ENCODE measurements at regions not wholly inside any gene's neighbourhood (a gene's known extent, or its start where the extent isn't known, plus 50 kb on each side); places are given as distances from the start of the nearest gene placed in this dataset.
"Not testable (repeated sequence)": the region's sequence is repeated elsewhere in the genome, so short reads cannot be mapped to it uniquely, and the experiment has no call there.

GRCh38 chr3:82618594-82618993 is 857.1 kb upstream of the GBE1 start:
- DNase-seq (ENCODE audit: low read depth): no peak

DNA sequence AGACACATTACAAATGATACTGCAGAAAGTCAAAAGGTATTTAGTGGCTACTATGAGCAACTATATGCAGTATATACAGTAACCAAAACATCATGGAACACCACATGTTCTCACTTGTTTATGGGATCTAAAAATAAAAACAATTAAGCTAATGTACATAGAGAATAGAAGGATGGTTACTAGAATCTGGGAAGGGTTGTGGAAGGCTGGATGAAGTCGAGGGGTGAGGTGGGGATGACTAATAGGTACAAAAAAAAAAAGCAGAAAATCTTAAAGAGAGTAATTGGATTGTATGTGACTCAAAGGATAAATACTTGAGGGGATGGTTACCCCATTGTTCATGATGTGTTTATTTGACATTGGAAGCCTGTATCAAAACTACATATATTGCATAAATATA is 848.8 kb upstream of the GBE1 start:
- DNase-seq (ENCODE audit: low read depth): no peak

- DNase-seq (ENCODE audit: low read depth): no peak
Observed at GRCh38 chr3:82607391-82607790, 845.9 kb upstream of the GBE1 start.

- no peak for DNase-seq (ENCODE audit: low read depth)
Observed at GRCh38 chr3:82596805-82597204, 835.4 kb upstream of the GBE1 start.

DNA sequence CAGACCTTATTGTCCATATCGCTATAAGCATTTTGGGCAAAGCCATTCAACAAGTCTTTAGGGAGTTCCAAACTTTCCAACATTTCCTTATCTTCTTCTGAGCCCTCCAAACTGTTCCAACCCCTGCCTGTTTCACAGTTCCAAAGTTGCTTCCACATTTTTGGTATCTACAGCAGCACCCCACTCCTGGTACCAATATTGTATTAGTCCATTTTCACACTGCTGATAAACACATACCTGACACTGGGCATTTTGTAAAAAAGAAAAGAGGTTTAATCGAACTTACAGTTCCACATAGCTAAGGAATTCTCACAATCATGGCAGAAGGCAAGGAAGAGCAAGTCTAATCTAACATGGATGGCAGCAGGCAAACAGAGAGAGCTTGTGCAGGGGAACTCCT is 834.1 kb upstream of the GBE1 start:
- no peak for DNase-seq (ENCODE audit: low read depth)

DNA sequence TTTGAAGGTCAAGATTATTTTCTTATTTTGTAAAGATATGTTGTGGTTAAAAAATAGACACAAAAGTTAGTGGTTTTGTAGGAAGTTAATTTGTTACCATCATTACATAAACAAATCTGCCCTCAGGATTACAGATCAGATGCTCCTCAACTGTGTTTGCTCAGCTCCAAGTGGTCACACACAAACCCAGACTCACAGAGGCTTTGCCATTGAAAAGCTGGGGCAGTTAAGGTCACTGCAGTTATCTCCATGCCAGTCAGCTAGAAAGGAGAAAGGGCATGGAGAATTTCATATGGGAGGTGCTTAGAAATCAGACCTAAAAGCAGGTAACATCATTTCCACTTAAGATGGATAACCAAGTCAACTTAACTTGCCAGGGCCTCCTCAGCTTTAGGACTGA is 825.7 kb upstream of the GBE1 start:
- DNase-seq (ENCODE audit: low read depth): no peak

GRCh38 chr3:82586414-82586813 is 825.0 kb upstream of the GBE1 start:
- no peak for DNase-seq (ENCODE audit: low read depth)

DNA sequence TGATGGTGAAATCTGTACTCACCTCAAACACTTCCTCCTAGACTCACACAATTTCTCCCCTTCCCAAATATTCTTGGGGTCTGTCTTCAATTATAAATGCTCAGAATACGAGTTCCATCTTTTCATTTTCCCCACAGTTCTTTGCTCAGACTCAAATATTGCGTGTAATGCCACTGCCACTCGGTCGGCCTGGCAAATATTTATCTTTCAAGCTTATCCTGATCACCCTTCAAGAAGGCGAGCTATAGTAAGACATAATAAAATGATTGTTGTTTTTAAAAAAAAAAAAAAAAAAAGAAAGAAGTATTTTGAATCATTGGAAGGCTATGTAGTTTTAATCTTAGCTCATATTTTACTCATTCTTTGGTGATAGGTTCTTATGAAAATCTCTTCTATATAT is 824.6 kb upstream of the GBE1 start:
- DNase-seq (ENCODE audit: low read depth): not testable (repeated sequence)

DNA sequence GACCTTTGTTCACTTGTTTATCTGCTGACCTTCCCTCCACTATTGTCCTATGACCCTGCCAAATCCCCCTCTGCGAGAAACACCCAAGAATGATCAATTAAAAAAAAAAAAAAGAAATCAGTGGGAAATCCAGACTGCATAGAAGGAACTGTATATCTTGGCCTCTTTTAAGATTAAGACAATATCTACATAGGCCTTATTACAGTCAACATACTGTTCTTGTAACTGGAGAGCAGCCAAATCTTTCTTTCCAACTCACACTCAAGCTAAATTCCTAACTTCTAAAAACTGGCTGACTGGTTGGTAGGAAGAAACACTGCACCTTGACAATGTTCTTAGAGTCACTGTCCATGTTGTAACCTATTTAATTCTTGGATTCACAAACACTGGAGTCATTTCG is 824.1 kb upstream of the GBE1 start:
- DNase-seq (ENCODE audit: low read depth): not testable (repeated sequence)

DNA sequence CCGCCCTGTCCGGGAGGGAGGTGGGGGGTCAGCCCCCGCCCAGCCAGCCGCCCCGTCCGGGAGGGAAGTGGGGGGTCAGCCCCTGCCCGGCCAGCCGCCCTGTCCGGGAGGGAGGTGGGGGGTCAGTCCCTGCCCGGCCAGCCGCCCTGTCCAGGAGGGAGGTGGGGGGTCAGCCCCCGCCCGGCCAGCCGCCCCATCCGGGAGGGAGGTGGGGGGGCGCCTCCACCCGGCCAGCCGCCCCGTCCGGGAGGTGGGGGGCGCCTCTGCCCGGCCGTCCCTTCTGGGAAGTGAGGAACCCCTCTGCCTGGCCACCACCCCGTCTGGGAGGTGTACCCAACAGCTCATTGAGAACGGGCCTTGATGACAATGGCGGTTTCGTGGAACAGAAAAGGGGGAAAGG is 823.4 kb upstream of the GBE1 start:
- DNase-seq (ENCODE audit: low read depth): not testable (repeated sequence)

DNA sequence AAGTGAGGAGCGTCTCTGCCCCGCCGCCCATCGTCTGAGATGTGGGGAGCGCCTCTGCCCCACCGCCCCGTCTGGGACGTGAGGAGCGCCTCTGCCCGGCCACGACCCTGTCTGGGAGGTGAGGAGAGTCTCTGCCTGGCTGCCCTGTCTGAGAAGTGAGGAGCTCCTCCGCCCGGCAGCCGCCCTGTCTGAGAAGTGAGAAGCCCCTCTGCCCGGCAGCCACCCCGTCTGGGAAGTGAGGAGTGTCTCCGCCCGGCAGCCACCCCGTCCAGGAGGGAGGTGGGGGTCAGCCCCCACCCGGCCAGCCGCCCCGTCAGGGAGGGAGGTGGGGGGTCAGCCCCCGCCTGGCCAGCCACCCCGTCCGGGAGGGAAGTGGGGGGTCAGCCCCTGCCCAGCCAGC is 823.0 kb upstream of the GBE1 start:
- not testable (repeated sequence) for DNase-seq (ENCODE audit: low read depth)

DNA sequence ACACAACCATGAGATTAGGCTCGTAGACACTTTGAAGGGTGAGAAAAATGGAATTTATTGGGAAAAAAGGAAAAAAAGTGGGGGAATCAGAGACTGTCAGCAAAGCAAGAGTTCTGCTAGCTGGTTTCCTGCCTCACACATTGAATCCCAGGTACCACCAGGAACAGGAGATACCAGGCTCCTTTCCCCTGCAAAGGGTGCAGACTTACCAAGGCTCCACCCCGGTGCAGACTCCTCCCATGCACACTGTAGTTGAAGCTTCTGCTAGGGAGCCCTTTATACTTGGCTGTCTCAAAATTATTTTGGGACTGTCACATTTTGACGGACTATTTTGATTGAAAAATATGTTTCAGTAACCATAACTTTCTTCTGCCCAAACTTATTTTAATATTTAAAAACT is 819.9 kb upstream of the GBE1 start:
- DNase-seq (ENCODE audit: low read depth): no peak

DNA sequence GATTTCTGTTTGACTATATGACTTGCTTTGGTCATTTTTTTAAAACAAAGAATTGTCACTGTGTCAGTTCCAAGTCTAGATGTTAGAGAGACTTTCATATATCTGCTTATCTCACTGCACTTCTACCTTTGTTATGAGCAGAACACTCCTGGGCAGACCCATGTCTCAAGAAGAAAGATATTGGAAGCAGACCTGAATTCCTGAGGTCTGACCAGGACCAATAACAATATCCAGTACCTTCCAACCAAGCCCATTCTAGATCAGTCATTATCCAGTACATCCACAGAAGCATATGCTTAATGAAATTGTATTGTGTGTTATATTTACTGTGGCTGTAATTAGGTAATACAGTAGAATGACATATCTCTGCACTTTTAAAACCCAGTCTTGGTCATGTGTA is 811.3 kb upstream of the GBE1 start:
- no peak for DNase-seq (ENCODE audit: low read depth)

GRCh38 chr3:82568776-82569338 is 807.4 kb upstream of the GBE1 start:
- no peak for DNase-seq (ENCODE audit: low read depth)

GRCh38 chr3:82567029-82567600 is 805.7 kb upstream of the GBE1 start:
- DNase-seq (ENCODE audit: low read depth): no peak

- no peak for DNase-seq (ENCODE audit: low read depth)
Observed at GRCh38 chr3:82562896-82563295, 801.5 kb upstream of the GBE1 start.

GRCh38 chr3:82561784-82562183 is 800.3 kb upstream of the GBE1 start:
- DNase-seq (ENCODE audit: low read depth): no peak

DNA sequence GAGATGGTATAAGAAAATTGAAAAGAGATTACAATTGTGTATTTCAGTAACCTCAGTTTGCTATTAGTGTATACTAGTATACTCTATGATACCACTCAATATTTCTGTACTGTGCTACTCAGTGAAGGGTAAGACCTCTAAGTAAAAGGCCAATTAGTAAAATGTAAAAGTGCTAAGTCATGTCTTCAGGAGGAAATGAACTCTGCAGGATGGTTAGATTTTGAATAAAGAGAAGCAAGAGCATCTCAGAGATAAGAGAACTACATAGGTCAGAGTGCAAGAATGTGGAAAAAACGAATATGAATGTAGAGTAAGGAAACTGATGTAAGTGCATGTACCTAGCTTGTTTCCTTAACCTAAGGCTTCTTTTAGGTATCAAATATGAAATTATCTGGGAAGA is 796.6 kb upstream of the GBE1 start:
- DNase-seq (ENCODE audit: low read depth): no peak

GRCh38 chr3:82556113-82556512 is 794.7 kb upstream of the GBE1 start:
- DNase-seq (ENCODE audit: low read depth): no peak

DNA sequence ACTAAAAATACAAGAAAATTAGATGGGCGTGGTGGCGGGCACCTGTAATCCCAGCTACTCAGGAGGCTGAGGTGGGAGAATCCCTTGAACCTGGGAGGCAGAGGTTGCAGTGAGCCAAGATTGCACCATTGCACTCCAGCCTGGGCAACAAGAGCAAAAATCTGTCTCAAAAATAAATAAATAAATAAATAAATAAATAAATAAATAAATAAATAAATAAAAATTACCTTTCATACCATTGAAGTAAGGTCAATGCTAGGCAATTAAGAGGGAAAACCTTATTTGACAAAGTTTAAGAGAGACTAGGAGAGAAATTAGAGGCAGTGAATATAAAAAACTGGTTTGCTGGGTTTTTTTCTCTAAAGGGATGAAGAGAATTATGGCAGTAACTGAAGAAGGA is 781.1 kb upstream of the GBE1 start:
- DNase-seq (ENCODE audit: low read depth): not testable (repeated sequence)

- DNase-seq (ENCODE audit: low read depth): no peak
Observed at GRCh38 chr3:82521657-82522056, 760.2 kb upstream of the GBE1 start.

- DNase-seq (ENCODE audit: low read depth): no peak
Observed at GRCh38 chr3:82520846-82521245, 759.4 kb upstream of the GBE1 start.

GRCh38 chr3:82509951-82510603 is 748.6 kb upstream of the GBE1 start:
- DNase-seq (ENCODE audit: low read depth): no peak

Data from activated gamma-delta T cell treated with anti-CD3 and anti-CD28 coated beads, Interleukin-2, amount 50 U/mL, for 16 hours (primary cell).